BLaER1 (cell line): ENCODE measurements at regions not wholly inside any gene's neighbourhood (a gene's known extent, or its start where the extent isn't known, plus 50 kb on each side); places are given as distances from the start of the nearest gene placed in this dataset.
A peak's percentile ranks its signal among the peaks of the same experiment; 100 is the strongest.

ENCODE experiments used
- H3K27ac ChIP-seq: shearing (Covaris generic); formaldehyde crosslinking; 2 replicates; pipeline ENCODE4 v1.8.1; 2022
- H3K27me3 ChIP-seq: shearing (Covaris generic); formaldehyde crosslinking; 2 replicates; pipeline ENCODE4 v1.8.1; 2022
- H3K36me3 ChIP-seq: shearing (Covaris generic); formaldehyde crosslinking; 2 replicates; pipeline ENCODE4 v1.8.1; 2022
- H3K4me1 ChIP-seq: shearing (Covaris generic); formaldehyde crosslinking; 2 replicates; pipeline ENCODE4 v1.8.1; 2022
- H3K4me2 ChIP-seq: shearing (Covaris generic); formaldehyde crosslinking; 2 replicates; pipeline ENCODE4 v1.8.1; 2022
- H3K4me3 ChIP-seq: shearing (Covaris generic); formaldehyde crosslinking; 2 replicates; pipeline ENCODE4 v1.8.1; 2022
- H3K9ac ChIP-seq: shearing (Covaris generic); formaldehyde crosslinking; 2 replicates; pipeline ENCODE4 v1.8.1; 2022
- H3K9me3 ChIP-seq: shearing (Covaris generic); formaldehyde crosslinking; 2 replicates; pipeline ENCODE4 v1.8.1; 2022
- H4K20me1 ChIP-seq: shearing (Covaris generic); formaldehyde crosslinking; 2 replicates; pipeline ENCODE4 v1.8.1; 2022
- Cebpa-rat ChIP-seq: shearing (Covaris generic); IDR thresholded peaks from 2 replicates; pipeline ENCODE4 v1.8.1; 2022

DNA sequence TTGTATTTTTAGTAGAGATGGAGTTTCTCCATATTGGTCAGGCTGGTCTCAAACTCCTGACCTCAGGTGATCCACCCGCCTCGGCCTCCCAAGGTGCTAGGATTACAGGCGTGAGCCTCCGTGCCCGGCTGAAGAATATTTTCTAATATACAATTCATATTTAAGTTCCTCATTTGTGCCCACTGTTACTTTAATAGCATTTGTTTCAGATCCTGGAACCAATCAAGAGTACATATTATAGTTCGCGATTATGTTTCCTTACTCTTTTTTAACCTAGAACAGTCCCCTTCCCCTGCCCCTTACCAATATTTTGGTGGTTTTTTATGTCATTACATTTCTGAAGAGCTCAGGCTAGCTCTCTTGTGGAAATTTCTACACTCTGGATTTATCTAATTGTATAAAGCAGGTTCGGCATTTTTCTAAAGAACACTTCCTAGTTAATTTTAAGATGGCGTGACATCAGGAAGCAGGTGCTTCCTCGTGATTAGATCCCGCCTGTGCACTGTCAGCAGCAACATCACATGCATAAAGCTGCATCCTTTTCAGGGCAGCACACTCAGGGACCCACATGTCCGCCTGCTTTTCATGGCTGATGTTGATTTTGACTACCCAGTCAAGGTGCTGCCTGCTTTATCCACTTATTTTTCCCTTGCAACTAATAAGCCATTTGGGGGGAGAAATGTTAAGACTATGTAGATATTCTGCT, 88.7 kb upstream of the EPHB3 start:
- TF ChIP-seq Cebpa-rat, result no peak
- peak overlapping the region; percentile 99 for H3K27ac ChIP-seq
- peaks cover 12% of the 10 kb centered on the region for H3K9me3 ChIP-seq
- H3K4me1 ChIP-seq, result peaks cover 69% of the 10 kb centered on the region
- H3K4me3 ChIP-seq, result peak overlapping the region; percentile 56
- H3K27me3 ChIP-seq, result no peaks in the 10 kb centered on the region
- H3K9ac ChIP-seq, result peak overlapping the region; percentile 87
- no peaks in the 10 kb centered on the region for H3K36me3 ChIP-seq
- H3K4me2 ChIP-seq, result peak overlapping the region; percentile 76
- no peaks in the 10 kb centered on the region for H4K20me1 ChIP-seq

DNA sequence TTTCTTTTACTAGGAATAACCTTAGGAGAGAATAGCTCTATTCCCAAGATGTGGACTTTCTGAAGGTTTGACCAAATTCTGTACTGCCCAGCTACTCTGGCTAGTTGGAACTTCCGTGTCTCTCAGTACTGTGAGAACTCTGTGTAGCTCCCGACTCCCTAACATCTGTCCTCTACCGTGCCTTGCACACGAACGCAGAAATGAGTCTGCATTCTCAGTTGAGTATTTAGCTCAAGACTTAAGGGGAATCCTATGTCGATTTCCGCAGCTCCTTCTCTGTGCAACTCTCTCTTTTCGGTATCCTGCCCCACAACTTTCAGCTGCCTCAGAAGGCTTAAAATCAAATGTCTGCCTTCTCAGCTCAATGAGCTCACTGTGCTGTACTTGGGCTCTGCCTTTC, 86.7 kb upstream of the EPHB3 start:
- Histone ChIP-seq H3K27me3 (no peaks in the 10 kb centered on the region), H3K27ac (peak overlapping the region; percentile 99), H3K9me3 (peaks cover 14% of the 10 kb centered on the region), H3K4me2 (peak overlapping the region; percentile 76; the same call in 1 of the 2 replicates), H3K4me3 (no peak overlapping the region), H4K20me1 (no peaks in the 10 kb centered on the region), H3K36me3 (no peaks in the 10 kb centered on the region), H3K9ac (no peak overlapping the region), H3K4me1 (peaks cover 49% of the 10 kb centered on the region)
- TF ChIP-seq Cebpa-rat, result no peak

DNA sequence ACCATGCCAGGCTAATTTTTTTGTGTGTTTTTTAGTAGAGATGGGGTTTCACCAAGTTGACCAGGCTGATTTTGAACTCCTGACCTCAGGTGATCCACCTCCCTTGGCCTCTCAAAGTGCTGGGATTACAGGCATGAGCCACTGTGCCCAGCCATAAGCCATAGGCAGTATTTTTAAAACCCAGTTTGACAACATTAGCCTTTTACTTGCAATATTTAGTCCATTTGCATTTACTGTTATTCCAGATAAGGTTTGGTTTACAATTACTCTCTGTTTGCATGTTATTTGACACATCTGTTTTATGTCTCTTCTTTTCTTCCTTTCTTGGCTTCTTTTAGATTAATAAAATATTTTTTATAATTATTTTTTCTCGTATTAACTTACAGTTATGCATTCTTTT, 83.6 kb upstream of the EPHB3 start:
- Histone ChIP-seq H3K4me3 (no peak overlapping the region), H4K20me1 (no peaks in the 10 kb centered on the region), H3K27me3 (no peaks in the 10 kb centered on the region), H3K9me3 (peaks cover 14% of the 10 kb centered on the region), H3K9ac (no peak overlapping the region), H3K36me3 (no peaks in the 10 kb centered on the region), H3K27ac (no peak overlapping the region), H3K4me1 (peaks cover 39% of the 10 kb centered on the region), H3K4me2 (no peak overlapping the region)
- TF ChIP-seq Cebpa-rat, result no peak

DNA sequence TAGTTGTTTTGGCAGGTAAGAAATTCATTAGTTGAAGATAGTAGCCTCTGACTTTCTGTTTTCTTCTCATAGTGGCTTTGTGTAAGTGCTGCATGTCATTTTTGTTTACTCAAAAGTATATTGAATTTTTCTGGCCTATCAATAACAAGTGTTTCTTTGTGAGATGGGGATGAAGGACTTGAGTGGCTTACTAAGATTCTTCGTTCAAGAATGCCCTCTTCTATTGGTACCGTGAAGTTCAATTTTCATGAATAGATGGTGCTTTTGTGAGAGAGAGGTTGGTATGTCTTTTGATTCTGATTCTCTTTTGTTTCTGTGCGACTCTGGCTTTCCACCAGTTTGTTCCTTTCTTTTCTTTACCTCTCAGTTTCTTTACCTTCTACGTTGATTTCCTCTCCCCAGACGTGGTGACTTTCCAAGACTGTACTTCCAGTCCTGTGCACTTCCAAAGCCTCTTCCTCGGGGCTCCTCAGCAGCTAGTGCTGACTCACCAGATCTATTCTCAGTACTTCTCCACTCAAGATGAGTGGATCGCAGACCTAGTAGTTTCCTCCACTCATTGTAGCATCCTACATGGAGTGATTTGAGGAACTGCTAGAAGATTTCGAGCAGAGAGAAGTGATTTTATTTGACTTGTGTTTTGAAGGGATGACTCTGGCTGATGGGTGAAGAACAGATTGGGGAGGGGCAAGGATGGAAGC, 82.0 kb upstream of the EPHB3 start:
- no peak overlapping the region for H3K4me3 ChIP-seq
- no peaks in the 10 kb centered on the region for H3K36me3 ChIP-seq
- H3K27ac ChIP-seq, result no peak overlapping the region
- H3K4me1 ChIP-seq, result peaks cover 24% of the 10 kb centered on the region
- no peaks in the 10 kb centered on the region for H3K27me3 ChIP-seq
- peaks cover 14% of the 10 kb centered on the region for H3K9me3 ChIP-seq
- TF ChIP-seq Cebpa-rat, result no peak
- H3K9ac ChIP-seq, result no peak overlapping the region
- H4K20me1 ChIP-seq, result no peaks in the 10 kb centered on the region
- no peak overlapping the region for H3K4me2 ChIP-seq

DNA sequence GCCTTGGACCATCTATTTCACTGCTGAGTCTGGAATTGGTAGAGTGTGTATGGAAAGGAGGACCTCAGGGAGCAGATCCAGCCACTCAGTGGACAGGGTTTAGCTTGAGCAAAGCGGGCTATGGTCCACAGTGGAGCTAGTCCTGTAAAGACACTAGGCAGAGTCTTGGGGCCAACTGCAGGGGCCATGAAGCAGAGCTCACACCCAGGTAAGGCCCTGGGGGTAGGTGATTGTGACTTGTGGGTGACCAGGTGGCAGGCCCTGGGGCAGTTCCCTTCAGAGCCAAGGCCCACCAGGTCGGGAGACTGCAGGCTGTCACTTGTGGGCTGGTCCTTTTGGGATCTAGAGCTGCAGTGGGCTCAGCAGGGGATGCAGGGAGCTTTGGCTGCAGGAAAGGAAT, 80.8 kb upstream of the EPHB3 start:
- Histone ChIP-seq H3K4me1 (peaks cover 17% of the 10 kb centered on the region), H3K27me3 (no peaks in the 10 kb centered on the region), H3K4me3 (no peak overlapping the region), H3K36me3 (no peaks in the 10 kb centered on the region), H3K9me3 (peaks cover 14% of the 10 kb centered on the region), H3K4me2 (no peak overlapping the region), H3K27ac (no peak overlapping the region), H3K9ac (no peak overlapping the region), H4K20me1 (no peaks in the 10 kb centered on the region)
- TF ChIP-seq Cebpa-rat, result no peak

DNA sequence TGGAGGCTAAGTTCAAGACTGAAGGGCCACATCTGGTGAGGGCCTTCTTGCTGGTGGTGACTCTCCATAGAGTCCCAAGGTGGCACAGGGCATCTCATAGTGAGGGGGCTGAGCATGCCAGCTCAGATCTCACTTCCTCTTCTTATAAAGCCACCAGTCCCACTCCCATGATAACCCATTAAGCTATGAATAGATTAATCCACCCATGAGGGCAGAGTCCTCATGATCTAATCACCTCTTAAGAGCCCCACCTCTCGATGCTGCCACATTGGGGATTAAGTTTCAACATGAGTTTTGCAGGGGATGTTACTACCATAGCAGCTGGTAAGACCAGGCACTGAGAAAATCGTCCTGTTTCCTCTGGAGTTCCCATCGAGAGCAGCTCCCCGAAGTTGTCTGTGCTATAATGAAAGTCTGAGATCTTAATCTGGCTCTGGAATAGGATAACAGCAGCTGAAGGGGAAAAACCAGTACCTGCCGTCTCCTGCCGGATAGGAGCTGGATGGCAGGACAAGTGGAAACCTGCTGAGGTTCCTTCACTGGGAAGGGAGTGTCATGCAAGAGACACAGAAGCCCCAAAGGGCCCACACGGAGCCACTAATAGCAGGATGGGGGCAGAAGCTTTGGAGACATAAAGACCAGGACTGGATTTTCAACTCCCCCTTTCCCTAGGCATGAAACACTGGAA, 79.5 kb upstream of the EPHB3 start:
- no peak overlapping the region for H3K27ac ChIP-seq
- peaks cover 9% of the 10 kb centered on the region for H3K9me3 ChIP-seq

DNA sequence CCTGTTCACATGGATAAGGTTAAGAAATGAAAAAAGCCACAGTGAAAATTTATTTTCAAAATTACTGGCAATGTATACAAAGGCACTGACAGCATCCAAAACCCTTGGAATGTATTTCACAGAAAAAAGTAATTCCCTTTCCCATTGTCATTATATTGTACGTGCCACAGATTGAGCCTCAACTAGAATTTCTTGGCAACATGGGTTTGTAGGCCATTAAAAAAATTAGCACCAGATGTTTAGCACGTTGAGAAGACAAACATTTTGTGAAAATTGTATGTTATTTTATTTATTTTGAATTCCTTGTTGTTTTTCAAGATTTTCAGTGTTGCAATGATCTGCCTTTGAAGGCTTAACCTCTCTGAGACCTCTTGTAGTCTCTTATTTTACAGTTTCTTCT, 76.3 kb upstream of the EPHB3 start:
- no peak overlapping the region for H3K4me2 ChIP-seq
- no peaks in the 10 kb centered on the region for H3K27me3 ChIP-seq
- H3K27ac ChIP-seq, result no peak overlapping the region
- no peaks in the 10 kb centered on the region for H3K9me3 ChIP-seq
- TF ChIP-seq Cebpa-rat, result no peak
- H4K20me1 ChIP-seq, result no peaks in the 10 kb centered on the region
- no peak overlapping the region for H3K4me3 ChIP-seq
- no peak overlapping the region for H3K9ac ChIP-seq
- peaks cover 17% of the 10 kb centered on the region for H3K4me1 ChIP-seq
- H3K36me3 ChIP-seq, result no peaks in the 10 kb centered on the region

More for the DNA sequence above, 79.5 kb upstream of the EPHB3 start:
- H3K4me3 ChIP-seq, result no peak overlapping the region
- no peaks in the 10 kb centered on the region for H3K36me3 ChIP-seq
- H3K9ac ChIP-seq, result no peak overlapping the region
- H3K4me1 ChIP-seq, result peaks cover 17% of the 10 kb centered on the region
- H3K27me3 ChIP-seq, result no peaks in the 10 kb centered on the region
- H3K4me2 ChIP-seq, result peak overlapping the region; percentile 43
- TF ChIP-seq Cebpa-rat, result no peak
- H4K20me1 ChIP-seq, result no peaks in the 10 kb centered on the region

DNA sequence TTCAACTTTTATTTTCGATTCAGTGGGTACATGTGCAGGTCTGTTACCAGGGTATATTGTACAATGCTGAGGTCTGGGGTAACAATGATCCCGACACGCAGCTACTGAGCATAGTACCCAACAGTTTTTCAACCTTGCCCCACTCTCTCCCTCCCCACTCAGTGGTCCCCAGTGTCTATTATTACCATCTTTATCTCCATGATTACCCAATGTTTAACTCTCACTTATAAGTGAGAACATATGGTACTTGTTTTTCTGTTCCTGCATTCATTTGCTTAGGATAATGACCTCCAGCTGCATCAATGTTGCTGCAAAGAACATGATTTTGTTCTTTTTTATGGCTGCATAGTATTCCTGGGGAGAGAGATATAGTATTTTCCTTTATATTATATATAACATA, 75.7 kb upstream of the EPHB3 start:
- no peak overlapping the region for H3K4me3 ChIP-seq
- no peaks in the 10 kb centered on the region for H3K27me3 ChIP-seq
- no peak overlapping the region for H3K4me2 ChIP-seq
- no peaks in the 10 kb centered on the region for H4K20me1 ChIP-seq
- no peak for TF ChIP-seq Cebpa-rat
- H3K36me3 ChIP-seq, result no peaks in the 10 kb centered on the region
- no peaks in the 10 kb centered on the region for H3K9me3 ChIP-seq
- H3K4me1 ChIP-seq, result peaks cover 17% of the 10 kb centered on the region
- no peak overlapping the region for H3K27ac ChIP-seq
- no peak overlapping the region for H3K9ac ChIP-seq

DNA sequence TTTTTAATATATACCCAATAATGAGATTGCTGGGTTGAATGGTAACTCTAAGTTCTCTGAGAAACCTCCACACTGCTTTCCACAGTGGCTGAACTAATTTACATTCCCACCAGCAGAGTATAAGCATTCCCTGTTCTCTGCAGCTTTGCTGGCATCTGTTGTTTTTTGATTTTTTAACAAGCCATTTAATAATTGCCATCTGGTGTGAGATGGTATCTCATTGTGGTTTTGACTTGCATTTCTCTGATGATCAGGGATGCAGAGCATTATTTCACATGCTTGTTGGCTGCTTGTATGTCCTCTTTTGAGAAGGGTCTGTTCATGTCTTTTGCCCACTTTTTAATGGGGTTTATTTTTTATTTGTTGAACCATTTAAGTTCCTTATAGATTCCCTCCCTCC, 75.0 kb upstream of the EPHB3 start:
- H3K9me3 ChIP-seq, result no peaks in the 10 kb centered on the region
- H3K4me1 ChIP-seq, result peaks cover 11% of the 10 kb centered on the region
- H4K20me1 ChIP-seq, result no peaks in the 10 kb centered on the region
- no peaks in the 10 kb centered on the region for H3K36me3 ChIP-seq
- no peak overlapping the region for H3K4me2 ChIP-seq
- H3K27me3 ChIP-seq, result peaks cover 7% of the 10 kb centered on the region; the same call in 1 of the 2 replicates
- no peak overlapping the region for H3K4me3 ChIP-seq
- no peak overlapping the region for H3K27ac ChIP-seq
- no peak for TF ChIP-seq Cebpa-rat
- H3K9ac ChIP-seq, result no peak overlapping the region

DNA sequence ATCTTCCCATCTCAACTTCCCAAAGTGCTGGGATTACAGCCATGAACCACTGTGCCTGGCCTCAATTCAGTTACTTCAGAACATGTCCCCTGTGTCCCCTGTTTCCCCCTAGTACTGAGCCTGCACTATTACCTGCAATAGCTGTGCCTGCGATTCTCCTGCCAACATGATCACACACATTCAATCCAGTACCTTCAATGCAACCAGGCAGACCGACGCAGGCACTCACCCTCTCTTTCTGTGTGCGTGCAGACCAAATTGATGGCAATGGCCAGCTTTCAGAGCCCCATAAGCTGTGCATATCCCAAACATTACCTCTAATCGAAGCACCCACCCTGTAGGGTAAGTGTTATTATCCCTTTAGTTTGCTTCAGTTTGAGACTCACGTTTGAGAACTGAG, 73.0 kb upstream of the EPHB3 start:
- no peaks in the 10 kb centered on the region for H4K20me1 ChIP-seq
- no peak for TF ChIP-seq Cebpa-rat
- H3K4me1 ChIP-seq, result no peaks in the 10 kb centered on the region
- no peak overlapping the region for H3K27ac ChIP-seq
- no peaks in the 10 kb centered on the region for H3K36me3 ChIP-seq
- H3K9me3 ChIP-seq, result no peaks in the 10 kb centered on the region
- no peak overlapping the region for H3K4me3 ChIP-seq
- H3K27me3 ChIP-seq, result peaks cover 25% of the 10 kb centered on the region; the same call in 1 of the 2 replicates
- no peak overlapping the region for H3K9ac ChIP-seq
- H3K4me2 ChIP-seq, result no peak overlapping the region
